Neural progenitor cell (in vitro differentiated cells): ENCODE measurements at regions not wholly inside any gene's neighbourhood (a gene's known extent, or its start where the extent isn't known, plus 50 kb on each side); places are given as distances from the start of the nearest gene placed in this dataset.

Experiments
- CTCF ChIP-seq: fragments of 200-600 bp; sonication (generic); IDR thresholded peaks from 2 replicates; pipeline ENCODE4 v1.5.1; 2017; ENCODE audit warnings: antibody characterized with exemption, mild to moderate bottlenecking
- EZH2 ChIP-seq: fragments of 200-600 bp; sonication (generic); IDR thresholded peaks from 2 replicates; pipeline ENCODE4 v1.6.1; 2017; ENCODE audit warnings: antibody characterized with exemption, mild to moderate bottlenecking, moderate library complexity

- TF ChIP-seq CTCF: no peak
- TF ChIP-seq EZH2: no peak
Measured at GRCh38 chr11:69892986-69893555, 73.9 kb upstream of the FGF3 start.
